ACHN (cell line): ENCODE measurements at regions not wholly inside any gene's neighbourhood (a gene's known extent, or its start where the extent isn't known, plus 50 kb on each side); places are given as distances from the start of the nearest gene placed in this dataset.

Experiments used
- DNase-seq: peaks from one replicate; pipeline ENCODE4 v3.0.0-alpha.2; 2015
- in situ Hi-C: cut with HindIII; loops from 2 replicates; pipeline ENCODE4 v1.10.0; 2017; ENCODE audit warnings: low sequenced_read_pairs, low pct_ligation_motif_present, low pct_unique_long_range_greater_than_20kb

DNA sequence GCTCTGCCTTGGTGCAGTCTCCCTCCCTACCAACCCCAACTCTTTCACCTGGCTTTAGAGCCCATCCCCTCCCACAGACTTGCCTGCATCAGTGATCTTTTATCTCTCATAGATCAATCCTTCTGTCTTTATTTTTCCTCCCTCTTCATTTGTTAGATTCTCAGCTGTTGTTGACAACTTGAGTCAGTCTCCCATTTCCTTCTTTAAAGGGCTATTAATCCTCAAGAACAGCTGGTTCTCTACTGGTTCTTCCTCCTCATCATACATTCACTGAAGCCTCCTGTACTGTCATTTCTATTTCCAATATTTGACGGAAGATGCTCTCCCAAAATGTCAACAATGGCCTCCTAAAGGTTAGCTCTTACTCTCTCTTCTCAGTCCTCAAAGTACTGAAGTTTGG, 408.2 kb downstream of the TBC1D4 start:
- in situ Hi-C loops, result no loop called here
- DNase-seq, result no peak

DNA sequence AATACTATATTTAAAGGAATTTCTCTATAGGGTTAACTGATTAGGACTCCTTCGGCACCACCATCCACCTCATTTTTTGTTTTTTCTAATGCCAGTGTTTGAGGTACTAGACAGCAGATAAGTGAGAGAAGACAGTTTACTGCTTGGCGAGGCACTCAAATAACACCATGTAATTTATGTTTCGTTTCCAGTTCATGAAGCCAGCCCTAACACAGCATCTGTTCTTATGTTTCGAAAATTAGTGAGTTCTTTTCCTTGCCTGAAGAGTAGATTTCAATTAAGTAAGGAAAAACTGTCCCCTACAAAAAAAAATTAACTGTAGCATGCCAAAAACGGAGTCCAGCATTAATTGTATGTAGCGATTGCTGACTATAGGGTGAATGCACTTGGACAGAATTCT, 409.1 kb downstream of the TBC1D4 start:
- no peak for DNase-seq
- in situ Hi-C loops, result no loop called here

DNA sequence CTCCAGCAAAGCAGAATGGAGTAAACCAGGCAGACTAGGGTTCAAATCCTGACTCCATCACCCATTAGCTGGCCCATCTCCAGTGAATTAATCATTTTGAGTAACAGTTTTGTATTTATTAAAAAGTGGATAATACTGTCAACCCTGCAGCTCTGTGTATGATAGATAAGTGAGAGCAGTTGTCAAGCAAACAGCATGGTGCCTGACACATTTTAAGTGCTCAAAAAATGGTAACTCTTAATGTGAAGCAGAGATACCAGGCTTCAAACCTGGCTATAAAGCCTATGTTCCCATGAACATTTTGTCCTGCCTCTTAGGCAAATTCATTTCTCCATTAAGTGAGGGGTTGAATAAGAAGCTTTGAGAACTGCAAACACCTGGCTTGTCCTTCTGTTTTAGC, 409.6 kb downstream of the TBC1D4 start:
- DNase-seq, result no peak
- in situ Hi-C loops, result no loop called here

DNA sequence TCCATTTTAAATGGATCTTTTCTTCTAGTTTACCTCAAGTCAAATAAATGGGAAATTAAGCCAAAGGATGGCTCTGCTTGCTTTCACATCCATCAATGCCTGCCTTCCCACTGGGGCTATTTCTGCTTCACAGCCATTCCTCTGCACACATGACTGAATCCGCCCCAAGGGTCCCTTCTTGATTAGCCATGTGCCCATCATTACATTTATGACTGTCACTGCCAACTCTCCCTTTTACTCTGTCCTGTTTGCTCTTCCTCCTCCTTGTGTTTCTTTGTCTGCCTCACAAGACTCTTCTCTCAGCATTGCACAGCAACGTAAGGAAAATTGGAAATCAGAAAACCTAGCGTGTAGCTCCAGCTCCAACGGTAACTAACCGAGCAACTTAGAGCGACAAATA, 410.2 kb downstream of the TBC1D4 start:
- in situ Hi-C loops, result no loop called here
- no peak for DNase-seq

DNA sequence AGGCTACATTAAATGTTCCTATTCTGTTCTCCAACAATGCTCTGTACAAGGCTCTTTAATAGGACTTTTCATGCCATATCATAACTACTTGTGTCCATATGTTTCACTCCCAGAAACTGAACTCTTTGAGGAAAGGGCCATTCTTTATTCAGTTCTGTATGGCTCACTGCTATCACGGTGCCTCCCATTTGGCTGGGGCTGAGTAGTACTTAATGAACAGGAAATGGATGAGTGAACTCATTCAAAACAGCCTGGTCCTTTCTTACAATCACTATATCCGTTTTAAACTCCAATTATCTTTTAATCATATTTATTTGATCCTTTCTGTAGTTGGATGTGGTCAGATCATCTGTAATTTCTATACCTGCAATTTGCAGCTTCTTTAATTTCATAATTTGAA, 410.6 kb downstream of the TBC1D4 start:
- in situ Hi-C loops, result no loop called here
- DNase-seq, result no peak

DNA sequence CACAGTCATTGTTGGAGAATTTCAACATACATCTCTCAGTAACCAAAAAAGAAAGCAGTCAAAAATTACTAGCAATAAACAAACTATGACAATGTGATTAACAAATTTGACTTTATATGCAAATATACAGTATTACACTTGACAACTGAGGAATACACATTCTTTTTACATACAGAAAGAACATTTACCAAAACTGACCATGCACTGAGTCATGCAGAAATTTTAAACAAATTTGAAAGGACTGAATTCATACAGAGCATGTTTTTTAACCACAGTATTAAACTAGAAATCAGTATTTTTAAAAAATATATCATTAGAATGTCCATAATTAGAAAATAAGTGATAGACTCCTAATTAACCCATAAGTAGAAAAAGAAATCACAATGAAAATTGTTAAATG, 420.1 kb downstream of the TBC1D4 start:
- DNase-seq, result no peak
- in situ Hi-C loops, result no loop called here

DNA sequence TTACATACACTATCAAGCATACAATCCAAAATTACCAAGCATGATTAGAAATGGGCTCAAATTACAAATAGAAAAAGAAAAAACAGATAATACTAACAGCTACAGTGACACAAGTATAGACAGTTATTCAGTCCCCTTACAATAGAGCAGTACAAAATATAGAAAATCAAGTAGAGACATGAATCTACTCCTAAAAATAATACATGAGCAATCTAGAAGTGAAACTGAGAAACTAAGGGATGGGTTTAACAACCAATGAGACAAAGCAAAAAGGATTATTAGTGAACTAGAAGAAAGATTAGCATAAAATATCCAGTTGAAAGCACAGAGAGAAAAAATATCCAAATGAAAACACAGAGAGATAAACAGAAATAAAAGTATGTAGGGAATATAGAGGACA, 426.7 kb downstream of the TBC1D4 start:
- in situ Hi-C loops, result no loop called here

DNA sequence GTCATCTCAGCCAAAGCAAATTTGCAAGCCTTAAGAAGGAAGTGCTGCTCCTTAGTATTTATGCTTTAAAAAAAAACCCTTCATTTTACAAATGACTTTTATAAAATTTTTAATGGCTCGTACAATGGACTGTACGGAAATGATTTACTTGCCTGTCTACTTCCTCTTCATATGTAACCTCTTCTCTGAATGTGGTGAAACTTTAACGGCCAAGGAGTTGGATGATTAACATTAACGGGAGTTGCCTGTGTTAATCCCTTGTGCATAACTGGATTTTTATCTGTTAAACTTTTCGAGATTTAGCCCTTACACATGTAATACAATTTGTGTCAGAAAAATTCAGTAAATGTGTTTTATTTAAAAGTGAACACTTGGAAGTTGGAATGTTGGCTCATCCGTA, 429.4 kb downstream of the TBC1D4 start:
- peak; percentile 35 for DNase-seq
- in situ Hi-C loops, result no loop called here

More for the DNA sequence above, 426.7 kb downstream of the TBC1D4 start:
- no peak for DNase-seq

DNA sequence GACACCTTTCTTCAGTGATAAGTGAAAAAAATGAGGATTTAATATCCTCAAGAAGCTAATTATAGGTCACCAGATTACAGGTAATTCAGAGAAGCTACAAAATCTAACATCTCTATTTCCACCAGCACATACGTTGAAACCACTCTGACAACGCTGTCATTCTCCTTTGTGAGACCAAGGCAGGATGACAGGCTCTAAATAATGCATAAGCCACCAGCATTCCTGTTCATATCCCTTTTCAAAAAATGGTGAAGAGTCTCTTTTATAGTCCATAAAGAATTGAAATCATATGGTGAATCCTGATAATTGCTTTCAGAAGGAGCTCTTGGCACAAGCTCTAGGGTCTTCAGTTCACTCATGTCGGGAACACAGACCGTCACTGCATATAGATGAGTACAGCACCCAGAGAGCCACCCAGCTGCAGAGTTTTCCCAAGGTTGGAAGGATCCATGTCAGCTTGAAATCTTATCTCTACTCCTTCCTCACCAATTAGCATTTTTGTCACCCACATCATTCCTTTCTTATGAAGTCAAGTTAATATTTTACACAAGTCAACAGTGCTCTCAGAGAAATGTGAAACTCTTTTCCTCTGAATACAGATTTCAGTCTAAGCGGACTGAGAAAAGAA, 431.4 kb downstream of the TBC1D4 start:
- in situ Hi-C loops, result no loop called here
- DNase-seq, result peak; percentile 51

DNA sequence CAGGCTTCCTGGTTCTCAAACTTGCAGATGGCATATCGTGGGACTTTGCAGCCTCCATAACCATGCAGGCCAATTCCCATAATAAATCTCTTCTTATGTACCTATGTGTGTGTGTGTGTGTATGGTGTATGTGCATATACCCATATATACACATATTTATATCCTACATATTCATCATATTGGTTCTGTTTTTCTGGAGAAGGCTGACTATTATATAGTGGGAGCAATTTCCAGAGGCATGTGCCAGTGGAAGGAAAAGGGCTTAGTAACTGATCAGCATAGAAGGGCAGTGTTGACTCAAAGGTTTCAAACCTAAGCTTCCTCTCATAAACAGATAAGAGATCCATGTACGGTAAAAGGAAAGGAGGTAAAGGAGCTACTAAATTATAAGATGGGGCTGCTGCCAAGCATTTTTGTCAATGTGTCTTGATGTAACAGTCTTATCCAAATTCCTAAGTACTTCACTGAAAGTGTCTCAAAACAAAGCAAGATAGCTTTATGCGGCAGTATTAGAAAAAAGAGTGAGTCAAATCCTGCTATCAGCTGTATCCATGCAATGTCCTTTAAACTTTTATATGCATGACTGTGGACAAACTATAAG, 432.1 kb downstream of the TBC1D4 start:
- in situ Hi-C loops, result no loop called here
- no peak for DNase-seq

DNA sequence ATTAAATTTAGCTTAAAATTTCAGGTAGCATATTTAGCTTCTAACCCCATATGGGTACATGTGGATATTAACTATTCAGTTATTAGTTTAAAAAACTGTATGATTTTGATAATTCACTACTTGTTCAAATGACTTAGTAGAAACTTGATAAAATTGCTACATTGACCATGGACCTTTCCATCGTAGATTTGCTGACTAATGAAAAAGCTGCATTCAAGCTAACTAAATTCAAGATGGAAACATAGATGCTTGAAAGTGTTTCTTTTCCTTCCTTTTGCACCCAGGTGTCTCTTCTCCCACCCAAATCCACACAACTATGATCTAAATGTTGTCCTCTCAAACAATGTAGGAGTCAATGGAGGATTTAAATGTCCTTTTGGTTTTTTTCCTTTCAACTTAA, 439.2 kb downstream of the TBC1D4 start:
- in situ Hi-C loops, result no loop called here
- no peak for DNase-seq

DNA sequence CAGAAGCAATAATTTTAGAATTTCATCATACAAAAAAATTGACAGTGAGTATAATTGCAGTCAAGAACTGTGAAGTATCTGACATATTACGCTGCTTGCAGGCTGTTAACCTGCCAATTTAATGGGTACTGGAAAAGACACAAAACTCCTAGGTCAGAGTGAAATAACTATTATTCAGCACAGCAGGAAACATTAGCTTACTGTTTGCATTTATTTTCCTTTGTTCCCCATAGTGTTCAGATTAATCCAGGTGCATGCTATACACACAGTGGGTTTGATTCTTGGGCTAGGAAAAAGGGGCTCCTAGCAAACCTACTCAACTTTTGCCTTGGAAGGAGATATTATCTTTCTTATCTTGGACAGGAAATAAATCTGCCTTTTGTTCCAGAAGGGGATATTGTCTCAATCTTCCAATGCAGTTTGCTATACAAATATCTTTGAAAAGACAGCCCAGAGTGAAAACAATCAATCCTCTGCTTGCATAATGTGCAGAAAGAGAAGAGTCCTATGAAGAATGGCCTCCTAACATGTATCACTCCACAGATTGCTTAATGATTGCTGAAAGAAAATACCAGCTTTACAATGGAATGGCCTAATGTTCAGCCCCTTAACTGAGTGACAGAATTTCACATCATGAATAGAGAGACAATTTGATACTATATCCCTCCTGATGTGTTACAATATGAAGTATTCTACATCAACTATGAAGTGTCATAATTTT, 443.4 kb downstream of the TBC1D4 start:
- in situ Hi-C loops, result no loop called here
- DNase-seq, result no peak

DNA sequence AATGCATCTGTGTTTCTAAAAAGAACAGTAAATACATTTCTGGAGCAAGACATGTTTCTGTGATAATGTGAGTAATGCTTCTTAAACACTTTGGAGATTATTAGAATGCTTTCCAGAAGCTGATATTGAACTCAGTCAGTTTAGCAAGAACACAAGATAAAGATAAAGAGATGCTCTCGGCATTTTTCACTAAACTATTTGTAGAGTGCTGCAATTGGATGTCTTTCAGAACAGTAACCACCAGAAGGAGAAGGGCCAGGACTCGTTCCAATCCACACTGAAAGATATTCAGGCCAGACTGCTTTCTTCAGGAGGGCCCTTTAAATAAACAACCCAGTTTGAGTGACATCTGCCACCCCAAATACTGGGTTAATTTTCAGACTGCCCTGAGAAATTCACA, 456.0 kb downstream of the TBC1D4 start:
- in situ Hi-C loops, result no loop called here
- DNase-seq, result no peak

DNA sequence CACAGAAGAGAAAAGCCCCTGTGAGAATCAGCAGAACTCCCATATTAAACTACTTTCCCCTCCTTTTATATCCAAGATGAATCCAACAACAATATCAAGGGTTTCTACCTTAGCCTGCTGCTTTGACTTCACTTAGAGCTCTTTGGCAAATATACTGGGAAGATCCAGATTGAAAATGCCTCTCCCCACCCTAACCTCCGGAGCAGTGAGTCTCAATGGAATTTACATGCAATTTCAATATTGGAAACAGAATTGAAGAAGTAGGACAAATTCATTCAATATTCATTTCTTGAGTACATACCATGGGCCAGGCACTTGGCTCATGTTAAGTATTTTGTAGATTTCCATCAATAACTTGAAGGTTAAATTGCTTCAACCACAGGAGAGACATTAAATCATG, 457.4 kb downstream of the TBC1D4 start:
- in situ Hi-C loops, result no loop called here
- DNase-seq, result no peak

DNA sequence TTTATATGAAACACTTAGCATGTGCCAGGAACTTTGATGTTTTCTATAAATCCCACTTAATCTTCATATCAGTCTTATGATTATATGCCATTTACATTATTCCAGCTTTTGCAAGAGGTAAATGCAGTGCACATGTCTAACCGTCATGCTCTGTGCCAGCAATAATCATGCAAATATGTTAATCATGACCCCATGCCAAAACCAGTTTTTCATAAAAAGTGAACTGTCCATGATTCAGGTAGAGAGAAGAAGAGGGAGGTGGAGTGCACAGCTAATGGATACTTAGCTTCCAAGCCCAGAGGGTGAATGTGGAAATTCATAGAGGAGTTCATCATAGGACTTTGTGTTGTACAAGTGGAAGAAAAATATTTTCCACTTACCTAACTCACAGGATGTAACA, 458.4 kb downstream of the TBC1D4 start:
- no peak for DNase-seq
- in situ Hi-C loops, result no loop called here

DNA sequence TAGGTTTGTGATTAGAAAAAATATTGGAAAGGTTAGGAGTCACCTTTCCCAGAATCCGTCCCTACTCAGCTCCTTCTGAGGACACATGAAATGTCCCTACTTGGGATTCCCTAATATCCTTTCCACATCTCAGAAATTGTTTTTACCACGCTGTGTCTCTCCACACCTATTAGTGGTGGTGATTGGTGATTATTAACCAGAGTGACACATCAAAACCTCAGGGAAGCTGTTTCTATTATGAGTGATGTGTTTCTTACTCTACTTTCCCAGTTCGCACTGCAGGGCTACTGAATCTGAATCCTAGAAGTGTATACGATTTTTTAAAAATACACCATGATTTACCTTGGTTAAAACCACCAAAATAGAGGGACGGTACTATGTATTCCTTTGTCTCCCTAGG, 460.8 kb downstream of the TBC1D4 start:
- peak; percentile 58 for DNase-seq
- in situ Hi-C loops, result no loop called here

DNA sequence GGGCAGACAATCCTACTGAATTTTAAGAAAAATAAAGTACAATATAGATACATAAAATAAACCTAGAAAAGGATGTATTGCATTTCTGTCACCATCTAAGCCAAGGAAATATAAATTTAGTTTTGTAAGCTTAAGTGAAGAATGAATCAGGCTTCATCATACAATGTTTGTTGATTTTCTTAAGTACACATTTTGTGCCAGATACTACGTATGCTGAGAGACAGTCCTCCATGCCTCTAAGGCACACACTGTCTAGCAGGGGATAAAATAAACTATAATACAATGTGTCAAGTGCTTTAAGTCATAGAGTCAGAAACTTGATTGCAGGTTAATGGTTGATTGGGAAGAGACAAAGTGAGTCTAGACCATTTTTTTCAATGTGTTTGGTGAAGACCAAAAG, 465.7 kb downstream of the TBC1D4 start:
- in situ Hi-C loops, result no loop called here

DNA sequence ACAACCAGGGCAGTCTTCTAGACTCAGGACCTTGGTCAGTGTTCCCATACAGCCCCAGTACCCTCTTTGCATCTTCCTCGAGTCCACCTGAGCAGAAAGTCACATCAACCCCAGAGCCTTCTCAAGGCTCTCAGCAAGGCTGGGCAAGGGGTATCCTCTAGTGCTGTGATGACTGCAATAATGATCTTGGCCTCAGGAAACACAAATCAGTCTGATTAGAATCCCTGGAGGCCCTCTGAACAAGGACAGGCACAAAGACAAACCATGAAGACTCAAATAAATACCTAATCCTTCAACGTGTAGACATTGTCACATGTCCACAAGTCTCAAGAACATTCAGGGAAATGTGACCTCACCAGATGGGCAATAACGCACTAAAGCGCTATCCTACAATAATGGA, 468.2 kb downstream of the TBC1D4 start:
- DNase-seq, result no peak
- in situ Hi-C loops, result no loop called here

More for the DNA sequence above, 465.7 kb downstream of the TBC1D4 start:
- DNase-seq, result no peak

DNA sequence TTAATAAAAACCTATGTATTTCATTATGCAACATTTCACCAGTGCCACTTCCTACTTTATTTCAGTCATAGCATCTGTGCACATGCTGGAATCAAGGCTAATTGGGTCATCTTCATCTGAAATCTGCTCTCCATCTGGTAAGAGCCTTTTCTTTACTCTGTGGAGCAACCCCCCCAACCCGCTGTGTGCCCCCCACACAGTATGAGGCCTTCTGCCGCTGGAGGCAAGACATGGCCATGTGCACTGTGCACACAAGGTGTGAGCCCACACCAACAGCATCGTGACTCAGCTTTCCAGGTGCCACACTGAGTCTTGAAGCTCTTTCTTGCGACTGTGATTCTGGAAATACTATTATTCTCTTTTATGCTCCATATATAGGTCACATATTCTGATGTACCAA, 471.0 kb downstream of the TBC1D4 start:
- in situ Hi-C loops, result no loop called here
- DNase-seq, result no peak

DNA sequence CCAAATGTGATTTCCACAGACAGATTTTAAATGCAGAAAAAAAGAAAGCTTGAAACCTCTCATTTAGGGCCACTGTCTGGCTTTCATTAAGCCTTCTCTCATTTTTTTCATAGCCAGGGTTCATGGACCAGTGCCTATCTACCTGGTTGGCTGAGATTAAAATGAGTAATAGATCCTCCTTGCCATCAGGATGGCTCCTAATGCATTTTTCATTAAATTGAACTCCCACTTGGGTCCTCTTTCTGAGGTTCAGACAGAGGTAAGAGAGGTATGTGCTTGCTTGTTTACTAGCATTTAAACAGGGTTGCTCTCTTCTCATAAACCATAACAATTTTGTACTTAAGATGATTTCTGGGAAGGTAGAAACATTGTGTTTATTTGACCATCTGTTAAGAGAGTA, 473.0 kb downstream of the TBC1D4 start:
- no peak for DNase-seq
- in situ Hi-C loops, result no loop called here
